Osteoblast (primary cell): ENCODE measurements at regions not wholly inside any gene's neighbourhood (a gene's known extent, or its start where the extent isn't known, plus 50 kb on each side); places are given as distances from the start of the nearest gene placed in this dataset.
A peak's percentile ranks its signal among the peaks of the same experiment; 100 is the strongest.

Source experiments
- DNase-seq: peaks from one replicate; pipeline ENCODE4 v3.0.0; 2011; ENCODE audit warnings: low spot score, mixed read lengths; ENCODE audit not compliant: insufficient read length; ENCODE audit errors: missing footprints
- H2AFZ ChIP-seq: 2 replicates; pipeline ENCODE4 v1.6.0; 2011; ENCODE audit warnings: mild to moderate bottlenecking, low read length
- H3K27ac ChIP-seq: 2 replicates; pipeline ENCODE4 v1.5.1; 2011; ENCODE audit warnings: mild to moderate bottlenecking, low read depth, low read length, moderate library complexity
- H3K27me3 ChIP-seq: 2 replicates; pipeline ENCODE4 v1.6.0; 2012; ENCODE audit warnings: mild to moderate bottlenecking, control low read depth, inconsistent platforms, low read length, moderate library complexity; ENCODE audit not compliant: insufficient read depth
- H3K36me3 ChIP-seq: 2 replicates; pipeline ENCODE4 v1.5.1; 2011; ENCODE audit warnings: mild to moderate bottlenecking, low read length, control low read depth, moderate library complexity; ENCODE audit not compliant: insufficient read depth
- H3K4me1 ChIP-seq: 2 replicates; pipeline ENCODE4 v1.5.1; 2011; ENCODE audit warnings: mild to moderate bottlenecking, low read length, control low read depth, moderate library complexity; ENCODE audit not compliant: insufficient read depth
- H3K4me2 ChIP-seq: 2 replicates; pipeline ENCODE4 v1.6.0; 2011; ENCODE audit warnings: mild to moderate bottlenecking, low read length; ENCODE audit not compliant: insufficient read depth
- H3K4me3 ChIP-seq: fragments of 200-600 bp; sonication (generic); 3 replicates; pipeline ENCODE4 v1.5.1; 2012; ENCODE audit warnings: mild to moderate bottlenecking, low read length, inconsistent platforms; ENCODE audit not compliant: insufficient read depth
- H3K79me2 ChIP-seq: 2 replicates; pipeline ENCODE4 v1.6.0; 2012; ENCODE audit warnings: mild to moderate bottlenecking, low read length, control low read depth, inconsistent platforms; ENCODE audit not compliant: insufficient read depth
- H3K9me3 ChIP-seq: 2 replicates; pipeline ENCODE4 v1.5.1; 2011; ENCODE audit warnings: low read depth, low read length, control low read depth
- H4K20me1 ChIP-seq: 2 replicates; pipeline ENCODE4 v1.6.0; 2012; ENCODE audit warnings: mild to moderate bottlenecking, low read length, control low read depth; ENCODE audit not compliant: insufficient read depth
- TF ChIP-seq, protein P1 (sequence below): IDR thresholded peaks from 2 replicates; pipeline ENCODE4 v1.5.1; 2011; ENCODE audit warnings: mild to moderate bottlenecking, low read depth, low read length, moderate library complexity; ENCODE audit errors: extremely low read depth

GRCh38 chr12:46977871-46978375 lies 101.5 kb upstream of the PCED1B start:
- Histone ChIP-seq H3K4me2 (no peak overlapping the region), H3K4me1 (no peaks in the 10 kb centered on the region), H3K36me3 (no peaks in the 10 kb centered on the region), H2AFZ (no peak overlapping the region), H3K4me3 (no peak overlapping the region), H3K27me3 (no peaks in the 10 kb centered on the region), H3K27ac (no peak overlapping the region), H3K79me2 (no peaks in the 10 kb centered on the region), H3K9me3 (no peaks in the 10 kb centered on the region), H4K20me1 (no peaks in the 10 kb centered on the region)
- TF ChIP-seq, protein P1, sequence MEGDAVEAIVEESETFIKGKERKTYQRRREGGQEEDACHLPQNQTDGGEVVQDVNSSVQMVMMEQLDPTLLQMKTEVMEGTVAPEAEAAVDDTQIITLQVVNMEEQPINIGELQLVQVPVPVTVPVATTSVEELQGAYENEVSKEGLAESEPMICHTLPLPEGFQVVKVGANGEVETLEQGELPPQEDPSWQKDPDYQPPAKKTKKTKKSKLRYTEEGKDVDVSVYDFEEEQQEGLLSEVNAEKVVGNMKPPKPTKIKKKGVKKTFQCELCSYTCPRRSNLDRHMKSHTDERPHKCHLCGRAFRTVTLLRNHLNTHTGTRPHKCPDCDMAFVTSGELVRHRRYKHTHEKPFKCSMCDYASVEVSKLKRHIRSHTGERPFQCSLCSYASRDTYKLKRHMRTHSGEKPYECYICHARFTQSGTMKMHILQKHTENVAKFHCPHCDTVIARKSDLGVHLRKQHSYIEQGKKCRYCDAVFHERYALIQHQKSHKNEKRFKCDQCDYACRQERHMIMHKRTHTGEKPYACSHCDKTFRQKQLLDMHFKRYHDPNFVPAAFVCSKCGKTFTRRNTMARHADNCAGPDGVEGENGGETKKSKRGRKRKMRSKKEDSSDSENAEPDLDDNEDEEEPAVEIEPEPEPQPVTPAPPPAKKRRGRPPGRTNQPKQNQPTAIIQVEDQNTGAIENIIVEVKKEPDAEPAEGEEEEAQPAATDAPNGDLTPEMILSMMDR = no peak
- DNase-seq = no peak

DNA sequence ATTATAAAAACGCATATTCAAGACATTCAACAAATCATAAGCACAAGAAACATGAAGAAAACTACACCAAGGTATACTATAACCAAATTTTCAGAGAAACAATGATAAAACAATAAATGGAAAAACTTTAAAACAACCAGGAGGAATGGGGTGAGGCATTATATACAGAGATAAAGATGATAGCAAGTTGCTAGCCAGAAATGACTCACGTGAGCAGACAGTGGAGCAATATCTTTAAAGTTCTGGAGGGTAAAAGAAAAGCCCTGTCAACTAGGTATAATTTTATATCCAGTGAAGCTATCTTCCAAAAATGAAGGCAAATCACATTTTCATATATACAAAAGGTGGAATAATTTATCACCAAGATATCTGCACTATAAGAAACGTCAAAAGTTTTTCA lies 97.8 kb upstream of the PCED1B start:
- Histone ChIP-seq H3K4me1 (no peaks in the 10 kb centered on the region), H4K20me1 (no peaks in the 10 kb centered on the region), H3K36me3 (no peaks in the 10 kb centered on the region), H3K79me2 (no peaks in the 10 kb centered on the region), H3K27ac (no peak overlapping the region), H3K27me3 (no peaks in the 10 kb centered on the region), H3K4me2 (no peak overlapping the region), H3K4me3 (no peak overlapping the region), H3K9me3 (no peaks in the 10 kb centered on the region), H2AFZ (no peak overlapping the region)
- TF ChIP-seq, protein P1 = no peak
- DNase-seq = no peak

DNA sequence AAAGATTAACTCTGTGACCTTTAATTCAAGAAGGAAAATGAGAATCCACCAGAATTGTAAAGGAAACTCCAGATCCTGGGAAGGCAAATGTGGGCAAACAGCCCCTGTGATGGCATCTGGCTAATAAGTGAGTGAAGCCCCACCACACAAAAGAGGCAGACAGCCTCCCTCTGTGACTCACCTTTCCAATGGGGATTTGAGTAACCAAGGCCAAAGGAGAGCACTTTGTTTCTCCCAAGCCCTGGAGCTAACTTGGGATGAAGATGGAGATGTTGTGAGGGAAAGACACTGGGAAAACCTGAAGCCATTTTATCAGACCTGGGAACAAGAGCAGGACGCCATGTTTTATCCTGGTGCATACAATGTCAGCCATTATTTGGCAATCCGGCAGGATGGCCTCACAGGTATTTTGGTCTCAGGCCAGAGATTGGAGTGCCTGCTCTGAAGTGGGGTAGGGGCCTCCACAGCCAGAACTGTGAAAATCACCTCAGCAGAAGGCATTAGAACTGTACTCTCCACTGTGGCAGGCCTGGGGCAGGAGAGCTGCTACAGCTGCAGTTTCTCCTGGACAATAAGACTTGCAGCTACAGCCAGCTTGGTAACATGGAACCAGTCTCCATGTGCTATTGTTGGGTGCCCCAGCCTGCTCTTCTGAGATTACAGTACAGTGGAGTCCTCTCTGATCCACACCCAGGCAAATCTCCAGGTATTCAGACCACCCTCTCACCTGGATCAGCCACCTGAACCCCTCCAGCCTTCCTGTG lies 96.6 kb upstream of the PCED1B start:
- peak overlapping the region; percentile 15 for H2AFZ ChIP-seq
- no peak overlapping the region for H3K27ac ChIP-seq
- no peak for DNase-seq
- H3K4me3 ChIP-seq = no peak overlapping the region
- H3K79me2 ChIP-seq = no peaks in the 10 kb centered on the region
- no peak overlapping the region for H3K4me2 ChIP-seq
- TF ChIP-seq, protein P1 = no peak
- no peaks in the 10 kb centered on the region for H3K36me3 ChIP-seq
- H3K9me3 ChIP-seq = no peaks in the 10 kb centered on the region
- no peaks in the 10 kb centered on the region for H4K20me1 ChIP-seq
- no peaks in the 10 kb centered on the region for H3K27me3 ChIP-seq
- no peaks in the 10 kb centered on the region for H3K4me1 ChIP-seq

- Histone ChIP-seq H3K4me1 (no peaks in the 10 kb centered on the region), H2AFZ (no peak overlapping the region), H3K4me2 (no peak overlapping the region), H3K27me3 (no peaks in the 10 kb centered on the region), H4K20me1 (no peaks in the 10 kb centered on the region), H3K4me3 (no peak overlapping the region), H3K79me2 (no peaks in the 10 kb centered on the region), H3K36me3 (no peaks in the 10 kb centered on the region), H3K9me3 (no peaks in the 10 kb centered on the region), H3K27ac (no peak overlapping the region)
- DNase-seq = no peak
- TF ChIP-seq, protein P1 = no peak
Observed at GRCh38 chr12:46983393-46983793, 96.0 kb upstream of the PCED1B start.
